ENCODE measurements at regions not wholly inside any gene's neighbourhood (a gene's known extent, or its start where the extent isn't known, plus 50 kb on each side); places are given as distances from the start of the nearest gene placed in this dataset.
"Not testable (repeated sequence)": the region's sequence is repeated elsewhere in the genome, so short reads cannot be mapped to it uniquely, and the experiment has no call there.

DNA sequence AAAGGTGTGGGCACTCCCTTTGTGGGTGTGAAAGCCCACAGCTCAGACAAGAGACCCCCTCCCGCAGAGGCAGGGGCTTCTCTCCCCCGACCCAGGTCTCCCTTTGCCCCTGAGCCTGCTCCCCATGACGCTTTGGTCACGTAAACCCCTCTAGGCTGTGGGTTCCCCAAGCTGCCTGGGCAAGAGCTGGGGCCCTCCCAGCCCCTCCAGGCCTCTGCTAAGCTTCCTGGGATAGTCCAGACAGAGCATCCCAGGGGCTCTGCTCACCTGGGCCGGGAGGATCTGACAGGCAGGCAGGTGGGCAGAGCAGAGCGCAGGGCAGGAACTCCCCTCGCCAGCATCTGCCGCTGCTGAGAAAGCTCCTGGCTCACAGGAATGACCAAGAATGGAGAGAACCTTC, 177.3 kb downstream of the BANP start:
- Mint-ChIP-seq H3K4me3 (no peak overlapping the region), H3K9me3 (ENCODE audit: insufficient read depth) (no peaks in the 10 kb centered on the region), H3K27ac (no peak overlapping the region), H3K4me1 (no peaks in the 10 kb centered on the region), H3K27me3 (no peaks in the 10 kb centered on the region)
- WGBS (ENCODE audit: insufficient coverage), result 86% methylated on average over 7 of the region's 8 CpGs
- no peaks in the 10 kb centered on the region for H3K27me3 ChIP-seq (replicated peaks in 1 of 4; ENCODE audit: control extremely low read depth in 1 of 4, control insufficient read depth in 3 of 4, insufficient read depth in 4 of 4, low read length in 3 of 4)
- H3K27ac ChIP-seq (ENCODE audit: low read length in 2 of 2), result no peak overlapping the region
- H3K4me2 ChIP-seq (replicated peaks; ENCODE audit: low read depth, low read length, poor library complexity, severe bottlenecking), result no peak overlapping the region
- no peaks in the 10 kb centered on the region for H3K79me2 ChIP-seq (ENCODE audit: control insufficient read depth, insufficient read depth, low read length)
- no peaks in the 10 kb centered on the region for H3K9me3 ChIP-seq (ENCODE audit: control extremely low read depth in 1 of 3, control insufficient read depth in 2 of 3, insufficient read depth in 1 of 3, low read length in 2 of 3)
- no peak overlapping the region for H3K9ac ChIP-seq (ENCODE audit: low read length)
- no peaks in the 10 kb centered on the region for H3K36me3 ChIP-seq (replicated peaks in 1 of 2; ENCODE audit: control extremely low read depth in 1 of 2, control insufficient read depth in 1 of 2, extremely low read depth in 1 of 2, insufficient read depth in 2 of 2, low read length in 1 of 2)
- ATAC-seq (ENCODE audit: low read depth), result no peak
- TF ChIP-seq, protein P1, sequence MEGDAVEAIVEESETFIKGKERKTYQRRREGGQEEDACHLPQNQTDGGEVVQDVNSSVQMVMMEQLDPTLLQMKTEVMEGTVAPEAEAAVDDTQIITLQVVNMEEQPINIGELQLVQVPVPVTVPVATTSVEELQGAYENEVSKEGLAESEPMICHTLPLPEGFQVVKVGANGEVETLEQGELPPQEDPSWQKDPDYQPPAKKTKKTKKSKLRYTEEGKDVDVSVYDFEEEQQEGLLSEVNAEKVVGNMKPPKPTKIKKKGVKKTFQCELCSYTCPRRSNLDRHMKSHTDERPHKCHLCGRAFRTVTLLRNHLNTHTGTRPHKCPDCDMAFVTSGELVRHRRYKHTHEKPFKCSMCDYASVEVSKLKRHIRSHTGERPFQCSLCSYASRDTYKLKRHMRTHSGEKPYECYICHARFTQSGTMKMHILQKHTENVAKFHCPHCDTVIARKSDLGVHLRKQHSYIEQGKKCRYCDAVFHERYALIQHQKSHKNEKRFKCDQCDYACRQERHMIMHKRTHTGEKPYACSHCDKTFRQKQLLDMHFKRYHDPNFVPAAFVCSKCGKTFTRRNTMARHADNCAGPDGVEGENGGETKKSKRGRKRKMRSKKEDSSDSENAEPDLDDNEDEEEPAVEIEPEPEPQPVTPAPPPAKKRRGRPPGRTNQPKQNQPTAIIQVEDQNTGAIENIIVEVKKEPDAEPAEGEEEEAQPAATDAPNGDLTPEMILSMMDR (IDR thresholded peaks at IDR 0.05), result no peak
- no peak for TF ChIP-seq EZH2 (IDR thresholded peaks at IDR 0.05; ENCODE audit: borderline replicate concordance, insufficient read depth, low read depth, low read length, poor library complexity, severe bottlenecking)
- no peak overlapping the region for H2AFZ ChIP-seq (ENCODE audit: insufficient read depth, low read depth, low read length, poor library complexity, severe bottlenecking)
- H3K4me3 ChIP-seq (ENCODE audit: control extremely low read depth in 1 of 5, extremely low read depth in 1 of 5, insufficient read depth in 1 of 5, low read depth in 2 of 5, low read length in 4 of 5), result no peak overlapping the region
- intact Hi-C loops (cut with micrococcal nuclease), result no loop called here
- POLR2A ChIA-PET, result no interaction called here
- DNase-seq, result no peak
- CTCF ChIA-PET, result no interaction called here
- no peaks in the 10 kb centered on the region for H3K4me1 ChIP-seq (ENCODE audit: control insufficient read depth in 2 of 2, insufficient read depth in 2 of 2, low read length in 2 of 2)
- no peaks in the 10 kb centered on the region for H4K20me1 ChIP-seq (ENCODE audit: control insufficient read depth, insufficient read depth, low read length, poor library complexity, severe bottlenecking)

DNA sequence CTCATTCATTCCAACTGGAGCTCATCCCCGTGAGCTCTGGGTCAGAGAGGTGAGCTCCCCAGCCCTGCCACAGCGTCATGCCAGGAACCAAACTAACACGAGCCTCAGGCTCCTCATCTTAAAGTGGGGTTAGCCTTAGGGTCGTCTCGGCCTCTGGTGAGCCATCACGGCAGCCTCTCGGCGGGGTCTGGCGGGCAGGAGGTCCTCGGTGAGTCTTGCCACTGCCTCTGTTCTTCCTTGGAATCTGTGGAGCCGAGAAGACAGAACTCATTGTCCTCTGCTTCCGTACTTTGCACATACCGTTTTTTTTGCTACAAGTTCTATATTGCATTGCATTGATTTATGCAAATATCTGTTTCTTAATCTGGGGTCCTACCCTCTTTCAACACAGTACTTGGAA, 177.9 kb downstream of the BANP start:
- H3K4me3 Mint-ChIP-seq; POLR2A ChIA-PET; ATAC-seq (ENCODE audit: low read depth); H3K4me3 ChIP-seq (ENCODE audit: control extremely low read depth in 1 of 5, extremely low read depth in 1 of 5, insufficient read depth in 1 of 5, low read depth in 2 of 5, low read length in 4 of 5); H4K20me1 ChIP-seq (ENCODE audit: control insufficient read depth, insufficient read depth, low read length, poor library complexity, severe bottlenecking); H2AFZ ChIP-seq (ENCODE audit: insufficient read depth, low read depth, low read length, poor library complexity, severe bottlenecking); H3K9me3 ChIP-seq (ENCODE audit: control extremely low read depth in 1 of 3, control insufficient read depth in 2 of 3, insufficient read depth in 1 of 3, low read length in 2 of 3); H3K9ac ChIP-seq (ENCODE audit: low read length); H3K4me1 Mint-ChIP-seq; H3K9me3 Mint-ChIP-seq (ENCODE audit: insufficient read depth); H3K27ac Mint-ChIP-seq; CTCF ChIA-PET; intact Hi-C loops (cut with micrococcal nuclease); H3K4me2 ChIP-seq (replicated peaks; ENCODE audit: low read depth, low read length, poor library complexity, severe bottlenecking); H3K27me3 ChIP-seq (replicated peaks in 1 of 4; ENCODE audit: control extremely low read depth in 1 of 4, control insufficient read depth in 3 of 4, insufficient read depth in 4 of 4, low read length in 3 of 4); H3K27ac ChIP-seq (ENCODE audit: low read length in 2 of 2); H3K79me2 ChIP-seq (ENCODE audit: control insufficient read depth, insufficient read depth, low read length); H3K36me3 ChIP-seq (replicated peaks in 1 of 2; ENCODE audit: control extremely low read depth in 1 of 2, control insufficient read depth in 1 of 2, extremely low read depth in 1 of 2, insufficient read depth in 2 of 2, low read length in 1 of 2); H3K4me1 ChIP-seq (ENCODE audit: control insufficient read depth in 2 of 2, insufficient read depth in 2 of 2, low read length in 2 of 2); H3K27me3 Mint-ChIP-seq; DNase-seq: not testable (repeated sequence)
- WGBS (ENCODE audit: insufficient coverage), result 81% methylated on average over 9 of the region's 13 CpGs
